GM23248 (cell line): ENCODE measurements at regions not wholly inside any gene's neighbourhood (a gene's known extent, or its start where the extent isn't known, plus 50 kb on each side); places are given as distances from the start of the nearest gene placed in this dataset.

ENCODE experiments used
- DNase-seq: peaks from one replicate; pipeline ENCODE4 v3.0.0-alpha.2; 2015
- H2AFZ ChIP-seq: fragments of 200-600 bp; sonication (generic); 2 replicates; pipeline ENCODE4 v1.6.1; 2016; ENCODE audit warnings: antibody characterized with exemption
- H3F3A ChIP-seq: fragments of 200-600 bp; sonication (generic); 2 replicates; pipeline ENCODE4 v1.6.1; 2016; ENCODE audit warnings: mild to moderate bottlenecking, antibody characterized with exemption, mixed run types; ENCODE audit not compliant: insufficient read depth
- H3K27ac ChIP-seq: fragments of 200-600 bp; sonication (generic); 2 replicates; pipeline ENCODE4 v1.5.1; 2016; ENCODE audit warnings: mild to moderate bottlenecking
- H3K27me3 ChIP-seq: fragments of 200-600 bp; sonication (generic); replicated peaks from 2 replicates; pipeline ENCODE4 v1.6.1; 2016; ENCODE audit warnings: mild to moderate bottlenecking; ENCODE audit not compliant: insufficient read depth
- H3K36me3 ChIP-seq: fragments of 200-600 bp; sonication (generic); 2 replicates; pipeline ENCODE4 v1.6.1; 2016; ENCODE audit warnings: low read depth, mild to moderate bottlenecking
- H3K4me1 ChIP-seq: fragments of 200-600 bp; sonication (generic); 2 replicates; pipeline ENCODE4 v1.6.1; 2016; ENCODE audit warnings: mild to moderate bottlenecking; ENCODE audit not compliant: insufficient read depth
- H3K4me2 ChIP-seq: fragments of 200-600 bp; sonication (generic); one replicate; pipeline ENCODE4 v1.6.1; 2016; ENCODE audit warnings: mild to moderate bottlenecking; ENCODE audit not compliant: unreplicated experiment
- H3K4me3 ChIP-seq: fragments of 200-600 bp; sonication (generic); 2 replicates; pipeline ENCODE4 v1.5.1; 2016; ENCODE audit warnings: mild to moderate bottlenecking
- H3K79me2 ChIP-seq: fragments of 200-600 bp; sonication (generic); 2 replicates; pipeline ENCODE4 v1.6.1; 2016; ENCODE audit warnings: mild to moderate bottlenecking; ENCODE audit not compliant: insufficient read depth
- H3K9ac ChIP-seq: fragments of 200-600 bp; sonication (generic); 2 replicates; pipeline ENCODE4 v1.6.1; 2016; ENCODE audit warnings: mild to moderate bottlenecking
- H3K9me2 ChIP-seq: fragments of 200-600 bp; sonication (generic); 2 replicates; pipeline ENCODE4 v1.6.1; 2016; ENCODE audit warnings: mixed run types, mild to moderate bottlenecking, moderate library complexity; ENCODE audit not compliant: insufficient read depth
- H3K9me3 ChIP-seq: fragments of 200-600 bp; sonication (generic); one replicate; pipeline ENCODE4 v1.6.1; 2017; ENCODE audit warnings: low read depth
- H4K20me1 ChIP-seq: fragments of 200-600 bp; sonication (generic); 2 replicates; pipeline ENCODE4 v1.6.0; 2016; ENCODE audit not compliant: insufficient read depth
- EZH2 ChIP-seq: fragments of 200-600 bp; sonication (generic); IDR thresholded peaks from 2 replicates; pipeline ENCODE4 v1.6.1; 2018; ENCODE audit warnings: antibody characterized with exemption, mild to moderate bottlenecking; ENCODE audit not compliant: insufficient read depth, poor library complexity, severe bottlenecking
- EZH2phosphoT487 ChIP-seq: fragments of 200-600 bp; sonication (generic); IDR thresholded peaks from 2 replicates; pipeline ENCODE4 v1.6.1; 2018; ENCODE audit warnings: antibody characterized with exemption, moderate library complexity, mild to moderate bottlenecking, low read depth; ENCODE audit not compliant: insufficient read depth
- WGBS, 2 experiments: methylation state at CpG; one replicate each; pipeline ENCODE4 v1.1.6; 2015 to 2017; ENCODE audit warnings: low lambda C conversion rate in 2 of 2, low coverage in 1 of 2; ENCODE audit errors: missing lambda C conversion rate in 2 of 2; 5-methylcytosine and 5-hydroxymethylcytosine counted together
- in situ Hi-C: fragments of 300-500 bp; cut with MboI; formaldehyde crosslinking; loops from 2 replicates; pipeline ENCODE4 v1.15.0; 2020

DNA sequence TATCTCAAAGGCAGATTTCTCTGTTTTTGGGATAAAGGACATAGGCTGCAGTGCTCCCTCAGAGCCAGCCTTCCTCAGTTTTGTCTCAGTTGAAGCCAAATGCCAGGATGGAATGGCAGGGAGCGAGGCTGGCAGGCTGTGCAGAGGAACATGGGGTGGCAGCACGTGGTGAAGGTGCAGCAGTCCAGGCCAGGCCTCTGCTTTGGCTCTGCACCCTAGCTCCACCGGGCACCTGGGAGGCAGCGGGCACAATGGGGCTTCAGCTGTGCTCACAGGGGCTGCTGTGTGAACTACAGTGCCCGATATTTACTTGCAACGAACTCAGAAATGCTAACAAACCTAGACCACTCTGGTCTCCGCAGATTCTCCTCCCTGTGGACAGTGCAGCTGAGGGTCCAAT lies 319.6 kb downstream of the ZNF326 start:
- Histone ChIP-seq H3K27ac (no peak overlapping the region), H3K4me3 (no peak overlapping the region), H4K20me1 (no peaks in the 10 kb centered on the region), H3K9me2 (no peaks in the 10 kb centered on the region), H3K4me1 (no peaks in the 10 kb centered on the region), H3K27me3 (no peaks in the 10 kb centered on the region), H3K79me2 (no peaks in the 10 kb centered on the region), H2AFZ (no peak overlapping the region), H3K9ac (no peak overlapping the region), H3K4me2 (no peak overlapping the region), H3K36me3 (no peaks in the 10 kb centered on the region), H3K9me3 (no peaks in the 10 kb centered on the region), H3F3A (no peaks in the 10 kb centered on the region)
- WGBS, 2 experiments = 23 to 29% methylated on average over 7 of the region's 7 CpGs
- in situ Hi-C loops = no loop called here
- TF ChIP-seq EZH2 (no peak), EZH2phosphoT487 (no peak)
- no peak for DNase-seq

DNA sequence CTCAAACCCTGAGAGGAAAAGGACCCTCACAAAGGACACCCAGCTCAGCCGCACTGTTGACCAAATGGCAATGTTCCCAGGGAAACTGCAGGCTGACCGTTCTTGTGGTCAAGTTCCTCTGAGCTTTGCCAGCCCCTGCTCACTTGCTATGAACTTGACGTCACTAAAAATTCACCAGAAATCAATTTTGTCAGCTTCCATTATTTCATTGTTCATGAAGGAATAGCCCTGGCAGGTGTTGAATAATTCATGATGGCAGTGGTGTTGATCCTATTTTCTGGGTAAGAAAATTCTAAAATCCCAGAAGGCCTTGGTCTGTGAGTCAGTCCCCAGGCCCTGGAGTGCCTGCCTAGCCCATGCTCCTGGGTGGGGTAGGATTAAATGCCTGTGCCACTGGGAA lies 318.9 kb downstream of the ZNF326 start:
- DNase-seq = no peak
- Histone ChIP-seq H3K27me3 (no peaks in the 10 kb centered on the region), H3K9me2 (no peaks in the 10 kb centered on the region), H3K9ac (no peak overlapping the region), H3K9me3 (no peaks in the 10 kb centered on the region), H4K20me1 (no peaks in the 10 kb centered on the region), H3F3A (no peaks in the 10 kb centered on the region), H3K4me3 (no peak overlapping the region), H3K79me2 (no peaks in the 10 kb centered on the region), H3K36me3 (no peaks in the 10 kb centered on the region), H3K4me1 (no peaks in the 10 kb centered on the region), H2AFZ (no peak overlapping the region), H3K4me2 (no peak overlapping the region), H3K27ac (no peak overlapping the region)
- in situ Hi-C loops = no loop called here
- TF ChIP-seq EZH2phosphoT487 (no peak), EZH2 (no peak)
- 22 to 30% methylated on average over 3 of the region's 3 CpGs for WGBS, 2 experiments

DNA sequence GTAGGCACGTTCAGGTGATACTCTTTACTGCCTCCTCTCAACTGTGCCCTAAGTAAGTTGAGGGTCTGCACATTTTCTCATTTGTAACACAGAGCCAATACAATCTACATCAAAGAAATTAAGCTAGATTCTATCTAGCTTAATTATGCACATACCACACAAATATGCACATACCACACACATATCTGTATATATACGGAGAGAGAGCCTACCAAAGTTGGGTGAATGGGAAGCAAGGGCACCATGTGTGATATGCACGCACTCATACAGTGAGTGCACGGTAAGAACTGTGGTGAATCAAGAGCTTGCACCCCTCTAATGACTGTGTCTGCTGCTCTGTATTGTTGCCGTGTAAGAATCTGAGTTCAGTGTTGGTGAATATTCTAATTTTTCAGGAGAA lies 314.9 kb downstream of the ZNF326 start:
- no peak overlapping the region for H3K27ac ChIP-seq
- H3K27me3 ChIP-seq = no peaks in the 10 kb centered on the region
- no peaks in the 10 kb centered on the region for H3K79me2 ChIP-seq
- no peak for DNase-seq
- 22 to 24% methylated on average over 5 of the region's 5 CpGs for WGBS, 2 experiments
- no peak overlapping the region for H2AFZ ChIP-seq
- no peak overlapping the region for H3K4me3 ChIP-seq
- H3K4me1 ChIP-seq = no peaks in the 10 kb centered on the region
- TF ChIP-seq EZH2 = no peak
- TF ChIP-seq EZH2phosphoT487 = no peak
- no peaks in the 10 kb centered on the region for H3F3A ChIP-seq
- in situ Hi-C loops = no loop called here
- no peaks in the 10 kb centered on the region for H3K9me2 ChIP-seq
- no peaks in the 10 kb centered on the region for H4K20me1 ChIP-seq
- H3K9ac ChIP-seq = no peak overlapping the region
- no peaks in the 10 kb centered on the region for H3K36me3 ChIP-seq
- H3K9me3 ChIP-seq = peaks cover 7% of the 10 kb centered on the region
- no peak overlapping the region for H3K4me2 ChIP-seq

GRCh38 chr1:90308421-90308820 lies 313.5 kb downstream of the ZNF326 start:
- DNase-seq = no peak
- Histone ChIP-seq H3K4me1 (no peaks in the 10 kb centered on the region), H3K9me3 (peaks cover 7% of the 10 kb centered on the region), H3K9me2 (no peaks in the 10 kb centered on the region), H3K27ac (no peak overlapping the region), H3K27me3 (no peaks in the 10 kb centered on the region), H3F3A (no peaks in the 10 kb centered on the region), H3K4me3 (no peak overlapping the region), H3K4me2 (no peak overlapping the region), H3K36me3 (no peaks in the 10 kb centered on the region), H3K9ac (no peak overlapping the region), H3K79me2 (no peaks in the 10 kb centered on the region), H4K20me1 (no peaks in the 10 kb centered on the region), H2AFZ (no peak overlapping the region)
- TF ChIP-seq EZH2phosphoT487 (no peak), EZH2 (no peak)
- WGBS, 2 experiments = 0% methylated on average over 1 of the region's 1 CpG
- in situ Hi-C loops = no loop called here

- TF ChIP-seq EZH2 = no peak
- in situ Hi-C loops = no loop called here
- no peaks in the 10 kb centered on the region for H3K4me1 ChIP-seq
Measured at GRCh38 chr1:90305577-90305976, 310.7 kb downstream of the ZNF326 start.

More at GRCh38 chr1:90305577-90305976, 310.7 kb downstream of the ZNF326 start:
- Histone ChIP-seq H3K79me2 (no peaks in the 10 kb centered on the region), H3K4me2 (no peak overlapping the region), H3K27me3 (no peaks in the 10 kb centered on the region), H3K36me3 (no peaks in the 10 kb centered on the region), H4K20me1 (no peaks in the 10 kb centered on the region), H3K9me3 (peaks cover 7% of the 10 kb centered on the region), H3K9me2 (no peaks in the 10 kb centered on the region), H3K9ac (no peak overlapping the region), H2AFZ (no peak overlapping the region), H3K27ac (no peak overlapping the region), H3K4me3 (no peak overlapping the region), H3F3A (no peaks in the 10 kb centered on the region)
- no peak for DNase-seq
